Sigmoid colon (tissue), 6 donors: ENCODE measurements at regions not wholly inside any gene's neighbourhood (a gene's known extent, or its start where the extent isn't known, plus 50 kb on each side); places are given as distances from the start of the nearest gene placed in this dataset.

Experiments used
- DNase-seq: peaks from one replicate; pipeline ENCODE4 v3.0.0-alpha.2; 2019
- H3K27ac ChIP-seq, 4 donors: fragments of 200-600 bp; sonication (generic); one replicate each; pipeline ENCODE4 v1.5.1; 2016 to 2019; ENCODE audit warnings: mild to moderate bottlenecking in 1 of 4
- H3K27me3 ChIP-seq, 3 donors: fragments of 200-600 bp; sonication (generic); one replicate each; pipeline ENCODE4 v1.5.1; 2019; ENCODE audit warnings: mild to moderate bottlenecking in 1 of 3
- H3K36me3 ChIP-seq, 4 donors: fragments of 200-600 bp; sonication (generic); one replicate each; pipeline ENCODE4 v1.5.1; 2016 to 2019
- H3K4me1 ChIP-seq, 4 donors: fragments of 200-600 bp; sonication (generic); one replicate each; pipeline ENCODE4 v1.5.1; 2017 to 2019
- H3K4me3 ChIP-seq, 4 donors: fragments of 200-600 bp; sonication (generic); one replicate each; pipeline ENCODE4 v1.5.1; 2017 to 2019; ENCODE audit warnings: mild to moderate bottlenecking in 2 of 4, moderate library complexity in 1 of 4
- H3K9me3 ChIP-seq, 4 donors: fragments of 200-600 bp in 3 of 4; sonication (generic) in 3 of 4; one replicate each; pipeline versions ENCODE4 v1.5.1 to v1.6.1; 2013 to 2019
- EP300 ChIP-seq, 4 donors: sonication (generic); formaldehyde crosslinking; IDR thresholded peaks; one replicate each; pipeline ENCODE4 v1.6.1; 2017; ENCODE audit warnings: antibody characterized with exemption in 4 of 4
- POLR2A ChIP-seq, 2 donors: fragments of 450-650 bp; IDR thresholded peaks; one replicate each; pipeline ENCODE4 v1.6.1; 2016; ENCODE audit warnings: antibody characterized with exemption in 2 of 2, mild to moderate bottlenecking in 2 of 2, moderate library complexity in 2 of 2
- POLR2AphosphoS5 ChIP-seq, 4 donors: sonication (generic); formaldehyde crosslinking; IDR thresholded peaks; one replicate each; pipeline ENCODE4 v1.6.1; 2017; ENCODE audit warnings: antibody characterized with exemption in 4 of 4
- WGBS, 2 donors: extraction: QIAGEN DNeasy Blood & Tissue Kit; methylation state at CpG; one replicate each; pipeline ENCODE4 v1.1.7; 2013; 5-methylcytosine and 5-hydroxymethylcytosine counted together
- intact Hi-C: fragments of 100-400 bp; cut with DNase I; formaldehyde crosslinking; loops from one replicate; pipeline ENCODE4 v1.15.1; 2023
- TF ChIP-seq, protein P1 (sequence below), 4 experiments: fragments of 450-650 bp in 3 of 4; fragments of 200-600 bp in 1 of 4; IDR thresholded peaks; one replicate each; pipeline ENCODE4 v1.5.1; 2016 to 2019; ENCODE audit warnings: antibody characterized with exemption in 4 of 4, mild to moderate bottlenecking in 3 of 4, moderate library complexity in 2 of 4
- donor health status: healthy with polysubstance abuse.
- donor health status: healthy.

DNA sequence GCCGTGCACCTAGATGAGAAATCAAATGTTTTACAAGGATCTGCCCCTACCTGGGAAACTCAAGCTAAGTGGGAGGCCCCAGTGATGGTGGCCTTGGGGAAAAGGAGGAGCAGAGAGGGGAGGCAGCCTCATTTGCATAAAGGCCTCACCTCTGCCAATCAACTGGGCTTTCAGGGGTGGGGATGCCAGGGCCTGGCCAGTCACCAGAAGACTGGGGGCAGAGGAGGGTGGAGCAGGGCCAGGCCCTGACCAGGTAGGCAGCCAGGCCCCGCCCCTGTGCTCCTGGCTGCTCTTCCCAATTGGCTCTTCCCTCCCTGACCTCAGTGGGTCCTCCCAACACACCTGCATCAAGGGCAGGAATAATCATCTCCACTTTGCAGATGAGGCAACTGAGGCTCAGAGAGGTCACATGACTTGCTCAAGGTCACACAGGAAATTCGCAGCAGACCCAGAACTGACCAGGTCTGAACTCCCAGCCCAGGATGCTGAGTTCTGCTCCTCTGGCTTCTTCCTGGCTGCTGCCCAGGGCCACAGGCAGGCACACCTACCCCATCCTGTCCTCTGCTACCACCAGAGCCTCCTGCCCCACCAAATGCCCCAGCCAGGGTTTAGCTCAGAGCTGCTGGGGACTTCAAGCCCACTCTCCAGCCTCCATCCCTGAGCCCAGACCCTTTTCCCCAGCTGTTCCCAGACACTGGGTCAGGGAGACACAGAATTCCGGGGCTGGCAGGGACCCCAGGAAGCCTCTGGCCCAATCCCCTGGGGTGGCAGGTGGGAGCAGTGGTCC lies 677.9 kb downstream of the MATN1 start:
- intact Hi-C loops, result no loop called here
- 88 to 90% methylated on average over 4 of the region's 4 CpGs for WGBS, 2 donors
- H3K27ac ChIP-seq, result no peak overlapping the region

DNA sequence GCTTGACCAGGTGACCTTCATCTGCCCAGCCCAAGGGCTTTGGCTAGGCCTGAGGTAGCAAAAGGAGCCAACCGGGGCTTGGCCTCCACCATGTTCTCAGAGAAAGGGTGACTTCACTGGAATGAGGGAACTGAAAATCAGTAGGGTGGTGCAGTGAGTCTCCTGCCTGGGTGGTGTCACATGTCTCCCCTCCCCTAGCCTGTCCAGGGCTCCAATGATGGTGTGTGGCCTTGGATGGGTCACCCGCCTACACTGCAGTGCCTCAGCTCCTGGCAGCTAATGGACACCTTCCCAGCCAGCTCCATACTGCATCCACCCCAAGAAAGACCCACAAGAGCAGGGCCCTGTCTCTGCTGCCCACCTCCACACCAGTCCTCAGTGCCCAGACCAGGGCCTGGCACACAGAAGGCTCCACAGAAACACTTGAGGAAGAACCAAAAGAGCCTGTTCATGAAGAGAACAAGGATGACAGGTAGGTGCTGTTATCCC lies 678.7 kb downstream of the MATN1 start:
- no peak for DNase-seq
- Histone ChIP-seq H3K4me1 (no peaks in the 10 kb centered on the region), H3K4me3 (no peak overlapping the region), H3K9me3 (no peaks in the 10 kb centered on the region), H3K27me3 (peaks cover 0 to 8% (median 0%) of the 10 kb centered on the region in 3 donors), H3K27ac (no peak overlapping the region), H3K36me3 (no peaks in the 10 kb centered on the region)
- 89 to 94% methylated on average over 2 of the region's 2 CpGs for WGBS, 2 donors
- intact Hi-C loops, result no loop called here
- TF ChIP-seq POLR2AphosphoS5 (IDR thresholded peaks at IDR 0.05) (no peak), EP300 (IDR thresholded peaks at IDR 0.05) (no peak), POLR2A (IDR thresholded peaks at IDR 0.05) (no peak)
- TF ChIP-seq, protein P1, sequence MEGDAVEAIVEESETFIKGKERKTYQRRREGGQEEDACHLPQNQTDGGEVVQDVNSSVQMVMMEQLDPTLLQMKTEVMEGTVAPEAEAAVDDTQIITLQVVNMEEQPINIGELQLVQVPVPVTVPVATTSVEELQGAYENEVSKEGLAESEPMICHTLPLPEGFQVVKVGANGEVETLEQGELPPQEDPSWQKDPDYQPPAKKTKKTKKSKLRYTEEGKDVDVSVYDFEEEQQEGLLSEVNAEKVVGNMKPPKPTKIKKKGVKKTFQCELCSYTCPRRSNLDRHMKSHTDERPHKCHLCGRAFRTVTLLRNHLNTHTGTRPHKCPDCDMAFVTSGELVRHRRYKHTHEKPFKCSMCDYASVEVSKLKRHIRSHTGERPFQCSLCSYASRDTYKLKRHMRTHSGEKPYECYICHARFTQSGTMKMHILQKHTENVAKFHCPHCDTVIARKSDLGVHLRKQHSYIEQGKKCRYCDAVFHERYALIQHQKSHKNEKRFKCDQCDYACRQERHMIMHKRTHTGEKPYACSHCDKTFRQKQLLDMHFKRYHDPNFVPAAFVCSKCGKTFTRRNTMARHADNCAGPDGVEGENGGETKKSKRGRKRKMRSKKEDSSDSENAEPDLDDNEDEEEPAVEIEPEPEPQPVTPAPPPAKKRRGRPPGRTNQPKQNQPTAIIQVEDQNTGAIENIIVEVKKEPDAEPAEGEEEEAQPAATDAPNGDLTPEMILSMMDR (IDR thresholded peaks at IDR 0.05), result no peak

More for the DNA sequence above, 677.9 kb downstream of the MATN1 start:
- Histone ChIP-seq H3K4me3 (no peak overlapping the region), H3K36me3 (no peaks in the 10 kb centered on the region), H3K27me3 (peaks cover 0 to 16% (median 0%) of the 10 kb centered on the region in 3 donors), H3K9me3 (no peaks in the 10 kb centered on the region), H3K4me1 (no peaks in the 10 kb centered on the region)
- TF ChIP-seq, protein P1 (IDR thresholded peaks at IDR 0.05), result no peak
- no peak for TF ChIP-seq POLR2AphosphoS5 (IDR thresholded peaks at IDR 0.05)
- TF ChIP-seq EP300 (IDR thresholded peaks at IDR 0.05), result no peak
- no peak for TF ChIP-seq POLR2A (IDR thresholded peaks at IDR 0.05)
- DNase-seq, result no peak

DNA sequence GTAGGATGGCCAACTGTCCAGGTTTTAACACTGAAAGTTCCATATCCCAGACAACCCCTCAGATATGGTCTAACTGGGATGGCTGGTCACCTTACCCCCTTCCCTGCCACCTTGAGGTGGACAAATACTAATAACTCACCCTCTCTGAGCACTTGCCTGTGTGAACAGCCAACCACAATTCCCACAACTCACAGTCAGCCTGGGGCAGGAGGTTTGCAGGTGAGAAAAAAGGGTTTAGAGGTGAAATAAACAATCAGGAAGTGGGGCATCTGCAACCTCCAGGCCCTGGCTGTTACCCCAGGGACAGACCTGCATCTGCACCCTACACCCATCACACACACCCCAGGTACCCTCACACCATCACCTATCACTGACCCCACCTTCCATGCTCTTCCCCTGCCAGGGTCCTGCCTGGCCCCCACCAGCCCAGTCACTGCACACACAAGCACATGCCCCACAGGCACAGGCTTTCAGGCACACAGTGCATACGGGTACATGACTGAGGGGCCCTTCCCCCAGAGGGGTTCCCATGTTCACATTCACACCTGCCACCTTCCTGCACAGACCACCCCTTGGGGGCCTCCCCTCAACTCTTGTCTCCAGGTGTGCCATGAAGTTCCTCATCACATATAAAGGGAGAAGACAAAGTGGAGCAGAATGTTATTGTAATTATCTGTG lies 679.5 kb downstream of the MATN1 start:
- DNase-seq, result no peak
- 76 to 84% methylated on average over 1 of the region's 1 CpG for WGBS, 2 donors
- Histone ChIP-seq H3K36me3 (no peaks in the 10 kb centered on the region), H3K4me1 (no peaks in the 10 kb centered on the region), H3K4me3 (no peak overlapping the region), H3K27me3 (peaks cover 0 to 5% (median 0%) of the 10 kb centered on the region in 3 donors), H3K27ac (no peak overlapping the region), H3K9me3 (no peaks in the 10 kb centered on the region)
- TF ChIP-seq POLR2A (IDR thresholded peaks at IDR 0.05), result no peak
- TF ChIP-seq POLR2AphosphoS5 (IDR thresholded peaks at IDR 0.05), result no peak
- no peak for TF ChIP-seq EP300 (IDR thresholded peaks at IDR 0.05)
- TF ChIP-seq, protein P1 (IDR thresholded peaks at IDR 0.05), result no peak
- intact Hi-C loops, result no loop called here

DNA sequence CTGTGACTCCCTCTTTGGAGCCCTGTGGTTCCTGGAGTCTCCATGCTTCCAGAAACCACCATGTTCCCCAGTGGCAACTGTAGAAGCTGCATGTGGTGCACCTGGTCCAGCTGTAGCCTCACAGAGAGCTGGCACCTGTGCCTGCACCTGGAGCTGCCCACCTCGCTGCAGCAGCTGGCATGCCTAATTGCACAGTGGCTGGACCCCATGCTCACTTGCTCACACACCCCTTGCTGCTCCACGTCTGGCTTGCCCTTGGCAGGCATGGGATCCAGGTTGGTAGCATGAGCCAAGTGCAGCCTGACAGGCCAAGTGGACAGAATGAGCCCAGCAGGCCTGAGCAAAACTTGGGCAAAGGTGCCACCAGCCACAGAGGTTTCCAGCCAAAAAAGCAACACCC lies 680.1 kb downstream of the MATN1 start:
- no peaks in the 10 kb centered on the region for H3K9me3 ChIP-seq
- WGBS, 2 donors, result 86 to 87% methylated on average over 2 of the region's 2 CpGs
- H3K4me1 ChIP-seq, result no peaks in the 10 kb centered on the region
- H3K27ac ChIP-seq, result no peak overlapping the region
- TF ChIP-seq, protein P1 (IDR thresholded peaks at IDR 0.05), result no peak
- TF ChIP-seq POLR2A (IDR thresholded peaks at IDR 0.05) (no peak), POLR2AphosphoS5 (IDR thresholded peaks at IDR 0.05) (no peak), EP300 (IDR thresholded peaks at IDR 0.05) (no peak)
- peaks cover 0 to 5% (median 0%) of the 10 kb centered on the region in 3 donors for H3K27me3 ChIP-seq
- H3K4me3 ChIP-seq, result no peak overlapping the region
- intact Hi-C loops, result no loop called here
- no peaks in the 10 kb centered on the region for H3K36me3 ChIP-seq
- DNase-seq, result no peak
